Body of pancreas (tissue), 4 donors: ENCODE measurements at regions not wholly inside any gene's neighbourhood (a gene's known extent, or its start where the extent isn't known, plus 50 kb on each side); places are given as distances from the start of the nearest gene placed in this dataset.

Experiments
- CTCF ChIP-seq, 7 experiments: fragments of 450-650 bp in 4 of 7; fragments of 200-600 bp in 3 of 7; sonication (generic) in 3 of 7; IDR thresholded peaks; one replicate each; pipeline ENCODE4 v1.5.1; 2016 to 2019; ENCODE audit warnings: antibody characterized with exemption in 7 of 7
- POLR2A ChIP-seq, 3 donors: fragments of 450-650 bp; IDR thresholded peaks; one replicate each; pipeline ENCODE4 v1.6.1; 2016; ENCODE audit warnings: antibody characterized with exemption in 3 of 3, mild to moderate bottlenecking in 2 of 3

- no peak for TF ChIP-seq POLR2A (IDR thresholded peaks at IDR 0.05)
- no peak for TF ChIP-seq CTCF (IDR thresholded peaks at IDR 0.05)
Measured at GRCh38 chr5:162801235-162801634, 636.2 kb upstream of the CCNG1 start.
